Pancreas (tissue), 10 donors: ENCODE measurements at regions not wholly inside any gene's neighbourhood (a gene's known extent, or its start where the extent isn't known, plus 50 kb on each side); places are given as distances from the start of the nearest gene placed in this dataset.
A peak's percentile ranks its signal among the peaks of the same experiment; 100 is the strongest.

Source experiments
- ATAC-seq, 4 donors: fragments of 200-7000 bp; cut with Tn5 transposase; one replicate each; pipeline versions ENCODE4 v1.8.0 to v1.9.1; 2020; ENCODE audit warnings: mild to moderate bottlenecking in 4 of 4, moderate library complexity in 4 of 4
- DNase-seq, 6 donors: peaks; one replicate each; pipeline ENCODE4 v3.0.0-alpha.2; 2020
- FAIRE-seq: peaks from 2 replicates; lab custom pipeline; 2012; peaks lifted over from hg19 to GRCh38; lab: Jason Lieb, UNC
- H3K27ac ChIP-seq, 4 donors: fragments of 200-600 bp; sonication (generic); 1 replicate in 3 of 4; 2 replicates in 1 of 4; pipeline versions ENCODE4 v1.5.0 to v1.8.0; 2020
- H3K27me3 ChIP-seq, 4 donors: fragments of 200-600 bp; one replicate each; pipeline ENCODE4 v1.8.0; 2021
- H3K36me3 ChIP-seq, 3 donors: fragments of 200-600 bp; sonication (generic) in 1 of 3; one replicate each; pipeline versions ENCODE4 v1.5.0 to v1.8.0; 2020 to 2021
- H3K4me1 ChIP-seq, 3 donors: fragments of 200-600 bp; one replicate each; pipeline ENCODE4 v1.8.0; 2021
- H3K4me3 ChIP-seq, 4 donors: fragments of 200-600 bp; sonication (generic) in 2 of 4; one replicate each; pipeline versions ENCODE4 v1.5.0 to v1.8.0; 2020 to 2021
- H3K9me3 ChIP-seq, 4 donors: fragments of 200-600 bp; one replicate each; pipeline ENCODE4 v1.8.0; 2021
- WGBS, 2 donors: extraction: QIAGEN DNeasy Blood & Tissue Kit; methylation state at CpG; one replicate each; pipeline ENCODE4 v1.1.7; 2013; 5-methylcytosine and 5-hydroxymethylcytosine counted together
- intact Hi-C, 3 donors: fragments of 100-400 bp; cut with DNase I; formaldehyde crosslinking; loops; one replicate each; pipeline versions ENCODE4 v1.11.1 to v1.14.2; 2022
- TF ChIP-seq, protein P1 (sequence below), 4 donors: fragments of 200-600 bp; sonication (generic) in 3 of 4; IDR thresholded peaks; one replicate each; pipeline versions ENCODE4 v1.5.0 to v1.8.0; 2021; ENCODE audit warnings: antibody characterized with exemption in 4 of 4
- donor health status: healthy with polysubstance abuse.
- donor health status: DM: no; HTN: no; CAD: no; lungs with moderate emphysema.
- donor health status: DM: no; HTN: no; CAD: no.
- donor health status: control.
- donor health status: control.
- donor health status: Bipolar disorder and iron deficiency.
- donor health status: DM: yes; HTN: yes; CAD: no.
- donor health status: DM: no; HTN: no; CAD: no.
- donor health status: DM: no; HTN: no; CAD: no.
- donor health status: DM: yes; HTN: yes; CAD: no.

DNA sequence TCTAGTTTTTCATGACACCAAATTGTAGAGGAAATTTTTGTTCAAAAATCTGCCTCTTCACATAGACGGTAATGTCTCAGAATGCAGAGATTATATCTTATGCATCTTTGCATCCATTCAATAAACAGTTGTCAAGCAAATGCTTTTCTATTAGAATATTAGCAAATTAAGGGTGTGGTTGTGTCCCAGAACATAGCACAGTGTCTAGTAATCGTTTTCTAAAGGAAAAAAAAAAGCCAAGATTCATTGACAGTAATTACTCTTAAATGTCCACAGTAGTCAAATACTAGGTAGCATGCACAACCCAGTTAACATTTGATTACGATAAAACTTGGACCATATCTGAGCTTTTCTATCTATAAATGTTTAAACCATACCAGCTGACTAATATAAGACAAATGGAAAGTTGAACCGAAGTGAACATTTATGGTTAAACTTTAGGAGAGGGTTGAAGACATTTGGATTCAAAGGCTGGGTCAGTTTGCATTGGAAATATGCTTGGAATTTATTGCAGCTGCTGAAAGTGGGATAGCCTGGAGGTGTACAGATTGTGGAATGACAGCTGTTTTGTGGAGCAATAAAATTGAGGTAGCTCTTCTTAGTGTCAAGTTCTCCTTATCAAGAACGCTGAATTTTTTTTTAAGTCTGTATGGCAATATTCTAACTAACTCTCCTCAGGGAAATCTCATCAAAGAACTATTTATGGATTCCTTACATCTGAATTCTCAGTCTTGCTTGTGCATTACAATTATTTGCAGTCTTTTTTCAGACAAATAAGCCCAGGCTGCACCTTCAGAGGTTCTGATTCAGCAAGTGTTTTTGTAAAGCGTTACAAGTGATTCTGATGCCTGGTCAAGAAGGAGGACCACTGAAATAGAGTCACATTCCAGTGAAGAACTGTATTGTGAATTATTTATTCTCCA lies 66.7 kb upstream of the ATP2B1 start:
- Histone ChIP-seq H3K9me3 (no peaks in the 10 kb centered on the region), H3K27me3 (no peaks in the 10 kb centered on the region), H3K36me3 (no peaks in the 10 kb centered on the region), H3K4me1 (no peaks in the 10 kb centered on the region), H3K27ac (no peak overlapping the region), H3K4me3 (no peak overlapping the region)
- ATAC-seq (peak in 2 of 4 donors; percentile 35 to 46), FAIRE-seq (no peak), DNase-seq (no peak)
- WGBS, 2 donors, result 36 to 37% methylated on average over 6 of the region's 6 CpGs
- TF ChIP-seq, protein P1, sequence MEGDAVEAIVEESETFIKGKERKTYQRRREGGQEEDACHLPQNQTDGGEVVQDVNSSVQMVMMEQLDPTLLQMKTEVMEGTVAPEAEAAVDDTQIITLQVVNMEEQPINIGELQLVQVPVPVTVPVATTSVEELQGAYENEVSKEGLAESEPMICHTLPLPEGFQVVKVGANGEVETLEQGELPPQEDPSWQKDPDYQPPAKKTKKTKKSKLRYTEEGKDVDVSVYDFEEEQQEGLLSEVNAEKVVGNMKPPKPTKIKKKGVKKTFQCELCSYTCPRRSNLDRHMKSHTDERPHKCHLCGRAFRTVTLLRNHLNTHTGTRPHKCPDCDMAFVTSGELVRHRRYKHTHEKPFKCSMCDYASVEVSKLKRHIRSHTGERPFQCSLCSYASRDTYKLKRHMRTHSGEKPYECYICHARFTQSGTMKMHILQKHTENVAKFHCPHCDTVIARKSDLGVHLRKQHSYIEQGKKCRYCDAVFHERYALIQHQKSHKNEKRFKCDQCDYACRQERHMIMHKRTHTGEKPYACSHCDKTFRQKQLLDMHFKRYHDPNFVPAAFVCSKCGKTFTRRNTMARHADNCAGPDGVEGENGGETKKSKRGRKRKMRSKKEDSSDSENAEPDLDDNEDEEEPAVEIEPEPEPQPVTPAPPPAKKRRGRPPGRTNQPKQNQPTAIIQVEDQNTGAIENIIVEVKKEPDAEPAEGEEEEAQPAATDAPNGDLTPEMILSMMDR (IDR thresholded peaks at IDR 0.05), result no peak
- intact Hi-C loops, result no loop called here

DNA sequence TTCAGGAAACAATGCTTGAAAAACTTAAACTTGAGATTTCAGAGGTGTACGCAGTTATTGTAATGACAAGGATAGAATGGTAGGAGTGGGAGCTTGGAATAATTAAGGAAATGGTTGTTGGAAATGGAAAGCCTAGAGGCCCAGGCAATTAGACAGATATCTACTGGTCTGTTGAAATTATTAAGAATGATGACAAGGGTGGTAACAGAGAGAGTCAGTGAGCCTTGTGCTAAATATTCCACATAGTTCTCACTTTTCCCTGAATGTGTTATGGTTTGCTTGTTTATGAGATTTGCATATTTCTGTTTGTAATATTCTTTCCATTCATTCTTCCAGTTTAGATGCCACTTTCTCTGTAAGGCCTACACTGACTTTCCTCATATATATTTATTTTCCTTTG lies 66.0 kb upstream of the ATP2B1 start:
- no peak overlapping the region for H3K4me3 ChIP-seq
- no peak for ATAC-seq
- DNase-seq, result no peak
- H3K36me3 ChIP-seq, result no peaks in the 10 kb centered on the region
- TF ChIP-seq, protein P1 (IDR thresholded peaks at IDR 0.05), result no peak
- H3K27me3 ChIP-seq, result no peaks in the 10 kb centered on the region
- H3K27ac ChIP-seq, result no peak overlapping the region
- intact Hi-C loops, result no loop called here
- WGBS, 2 donors, result 97 to 100% methylated on average over 1 of the region's 1 CpG
- no peaks in the 10 kb centered on the region for H3K4me1 ChIP-seq
- no peak for FAIRE-seq
- H3K9me3 ChIP-seq, result no peaks in the 10 kb centered on the region

DNA sequence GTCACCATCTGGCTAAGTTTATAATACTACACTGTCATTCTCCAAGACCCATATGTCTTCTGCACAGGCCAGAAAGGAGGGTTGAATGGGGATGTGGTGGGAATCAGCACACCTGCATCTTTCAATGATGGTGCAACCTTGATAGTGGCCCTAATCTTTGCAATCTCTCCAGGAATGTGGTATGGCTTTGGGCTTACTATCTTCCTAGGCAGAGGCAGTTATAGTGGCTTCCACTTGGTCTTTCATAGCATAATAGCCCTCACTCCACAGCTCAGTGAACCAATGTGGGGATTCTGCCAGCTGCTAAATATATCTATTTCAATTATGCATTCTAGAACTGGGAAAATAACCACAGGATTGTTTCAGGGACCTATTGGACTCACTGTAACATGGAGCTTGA lies 61.8 kb upstream of the ATP2B1 start:
- DNase-seq (no peak), ATAC-seq (no peak), FAIRE-seq (no peak)
- no peaks in the 10 kb centered on the region for H3K9me3 ChIP-seq
- intact Hi-C loops, result no loop called here
- H3K27ac ChIP-seq, result no peak overlapping the region
- no peaks in the 10 kb centered on the region for H3K27me3 ChIP-seq
- H3K4me3 ChIP-seq, result no peak overlapping the region
- TF ChIP-seq, protein P1 (IDR thresholded peaks at IDR 0.05), result no peak
- H3K36me3 ChIP-seq, result no peaks in the 10 kb centered on the region
- no peaks in the 10 kb centered on the region for H3K4me1 ChIP-seq

DNA sequence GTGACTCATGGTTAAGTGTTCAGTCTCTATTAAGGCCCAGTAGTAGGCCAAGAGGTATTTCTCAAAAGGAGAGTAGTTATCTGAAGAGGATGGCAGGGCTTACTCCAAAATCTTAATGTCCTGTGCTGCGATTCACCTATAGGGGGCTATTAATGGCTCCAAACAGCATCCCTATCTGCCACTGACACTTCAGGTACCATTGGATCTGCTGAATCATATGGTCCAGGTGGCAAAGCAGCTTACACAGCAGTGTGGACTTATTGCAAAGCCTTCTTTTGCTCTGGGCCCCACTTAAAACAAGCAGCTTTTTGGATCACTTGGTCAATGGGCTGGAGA lies 60.8 kb upstream of the ATP2B1 start:
- WGBS, 2 donors, result 83 to 84% methylated on average over 1 of the region's 1 CpG
- Histone ChIP-seq H3K4me3 (no peak overlapping the region), H3K4me1 (no peaks in the 10 kb centered on the region), H3K36me3 (no peaks in the 10 kb centered on the region), H3K9me3 (no peaks in the 10 kb centered on the region), H3K27me3 (no peaks in the 10 kb centered on the region), H3K27ac (no peak overlapping the region)
- FAIRE-seq (no peak), ATAC-seq (no peak), DNase-seq (no peak)
- TF ChIP-seq, protein P1 (IDR thresholded peaks at IDR 0.05), result no peak
- intact Hi-C loops, result no loop called here
